GM10847 (cell line): ENCODE measurements at regions not wholly inside any gene's neighbourhood (a gene's known extent, or its start where the extent isn't known, plus 50 kb on each side); places are given as distances from the start of the nearest gene placed in this dataset.

Experiments
- POLR2A ChIP-seq: IDR thresholded peaks from 2 replicates; pipeline ENCODE4 v1.6.1; 2011; ENCODE audit not compliant: insufficient read length; ENCODE audit errors: extremely low read depth

- no peak for TF ChIP-seq POLR2A
Observed at GRCh38 chr9:110029429-110029955, 178.5 kb downstream of the C9orf152 start.

GRCh38 chr9:110029956-110030480 lies 177.9 kb downstream of the C9orf152 start:
- no peak for TF ChIP-seq POLR2A

GRCh38 chr9:110030632-110031031 lies 177.3 kb downstream of the C9orf152 start:
- no peak for TF ChIP-seq POLR2A

GRCh38 chr9:110031511-110032173 lies 176.3 kb downstream of the C9orf152 start:
- TF ChIP-seq POLR2A = no peak

- TF ChIP-seq POLR2A = no peak
Observed at GRCh38 chr9:110033869-110034268, 174.1 kb downstream of the C9orf152 start.

DNA sequence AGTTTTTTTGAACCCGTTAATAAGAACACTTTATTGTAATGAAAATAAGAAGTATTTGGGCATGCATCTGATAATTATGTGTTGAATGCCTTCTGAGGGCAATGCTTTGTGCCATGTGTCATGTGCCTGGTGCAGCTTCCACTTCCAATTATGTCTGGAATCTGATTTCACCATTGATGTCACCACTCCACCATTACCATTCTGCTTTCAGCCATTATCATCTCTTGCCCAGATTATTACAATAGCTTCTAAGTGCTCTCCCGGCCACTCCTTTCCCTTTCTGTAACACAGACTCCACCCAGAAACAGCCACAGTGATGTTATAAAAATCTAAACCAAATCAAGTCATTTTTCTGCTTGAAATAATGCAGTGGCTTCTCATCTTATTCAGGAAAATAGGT lies 171.7 kb downstream of the C9orf152 start:
- TF ChIP-seq POLR2A = no peak

GRCh38 chr9:110040788-110041187 lies 167.2 kb downstream of the C9orf152 start:
- TF ChIP-seq POLR2A = no peak

DNA sequence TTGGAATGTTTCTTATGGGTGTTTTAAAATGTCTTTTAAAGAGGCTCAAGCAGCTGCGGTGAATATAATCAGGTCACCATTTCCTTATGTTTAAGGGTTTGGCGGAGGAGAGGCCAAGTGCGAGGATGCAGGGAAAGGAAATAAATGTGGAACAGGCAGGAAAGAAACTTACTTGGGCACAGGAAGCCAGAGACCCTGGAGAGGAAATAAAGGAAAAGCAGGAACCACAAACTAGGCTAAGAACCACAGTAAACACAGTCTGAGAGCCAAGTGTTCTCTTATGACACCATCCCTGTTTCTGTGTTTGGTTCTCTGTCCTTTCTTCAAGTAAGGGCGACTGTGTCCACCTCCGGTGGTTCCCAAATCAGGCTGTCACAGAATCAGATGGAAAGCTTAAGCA lies 166.5 kb downstream of the C9orf152 start:
- TF ChIP-seq POLR2A = no peak

DNA sequence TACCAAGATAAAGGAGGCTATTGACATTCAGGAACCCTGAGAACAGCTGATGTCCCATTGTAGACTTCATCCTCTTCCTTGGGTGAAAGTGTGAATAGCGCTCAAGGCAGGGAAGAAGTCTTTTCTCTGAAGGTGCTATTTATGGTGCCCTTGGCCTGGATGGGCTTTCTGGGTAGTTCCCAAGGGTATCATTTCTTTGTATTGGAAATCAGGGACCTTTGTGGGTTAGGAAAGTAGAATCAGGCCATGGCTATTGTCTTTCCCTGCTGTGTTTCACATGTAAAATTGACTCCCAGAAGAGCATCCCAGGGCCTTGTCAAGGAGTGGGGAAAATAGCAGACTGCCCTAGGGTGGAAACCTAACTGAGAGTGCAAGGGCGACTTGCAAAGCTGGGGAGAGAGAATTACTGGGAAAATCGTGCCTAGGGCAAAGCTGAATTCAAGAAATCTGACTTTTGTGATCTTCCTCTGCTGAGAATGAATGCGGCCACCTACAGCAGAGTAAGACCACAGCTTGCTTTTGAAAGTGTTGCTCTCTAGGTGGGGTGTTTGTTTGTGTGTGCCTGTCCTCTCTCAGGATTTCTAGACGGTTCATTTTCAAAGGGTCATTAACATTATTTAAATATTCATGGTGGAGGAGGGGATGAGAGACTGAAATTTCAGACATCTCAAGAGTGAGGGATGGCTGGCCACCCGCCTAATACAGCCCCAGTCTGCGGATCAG lies 160.6 kb downstream of the C9orf152 start:
- no peak for TF ChIP-seq POLR2A

- TF ChIP-seq POLR2A = no peak
Observed at GRCh38 chr9:110047955-110048402, 160.0 kb downstream of the C9orf152 start.

- peak; percentile 82 for TF ChIP-seq POLR2A
Observed at GRCh38 chr9:110048403-110048975, 159.5 kb downstream of the C9orf152 start.

DNA sequence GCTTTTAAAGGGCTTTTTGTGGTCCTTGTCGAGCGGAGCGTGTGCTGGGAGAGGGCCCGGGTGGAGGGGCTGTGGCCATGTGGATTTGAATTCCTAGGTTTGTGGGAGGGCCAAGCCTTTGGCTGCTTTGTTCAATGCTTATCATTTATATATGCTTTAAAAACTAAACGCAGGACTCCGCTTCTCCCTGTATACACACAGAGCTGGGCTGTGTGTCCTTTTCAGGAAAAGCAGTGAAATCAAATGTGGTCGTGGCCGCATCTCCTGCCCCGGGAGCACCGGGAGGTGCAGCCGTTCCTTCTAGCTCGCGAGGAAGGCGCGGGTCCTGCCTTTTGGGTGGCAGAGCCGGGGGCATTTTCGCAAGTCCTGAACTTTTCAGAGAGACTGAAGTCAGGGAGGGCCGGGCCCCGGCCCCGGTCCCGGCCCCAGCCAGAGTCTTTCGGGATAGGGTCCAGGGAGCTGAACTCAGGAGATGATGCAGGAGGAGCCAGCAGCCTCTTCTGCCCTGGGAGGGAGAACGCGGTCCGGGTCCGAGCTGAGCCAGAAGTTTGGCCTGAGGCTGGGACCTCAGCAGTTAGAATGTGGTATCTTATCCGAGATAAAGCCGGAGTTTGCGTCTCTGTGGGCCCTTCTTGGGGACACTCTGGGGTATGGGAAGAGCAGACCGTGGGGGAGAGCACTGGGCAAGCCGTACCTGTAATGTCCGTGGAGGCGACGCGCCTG lies 158.8 kb downstream of the C9orf152 start:
- no peak for TF ChIP-seq POLR2A

DNA sequence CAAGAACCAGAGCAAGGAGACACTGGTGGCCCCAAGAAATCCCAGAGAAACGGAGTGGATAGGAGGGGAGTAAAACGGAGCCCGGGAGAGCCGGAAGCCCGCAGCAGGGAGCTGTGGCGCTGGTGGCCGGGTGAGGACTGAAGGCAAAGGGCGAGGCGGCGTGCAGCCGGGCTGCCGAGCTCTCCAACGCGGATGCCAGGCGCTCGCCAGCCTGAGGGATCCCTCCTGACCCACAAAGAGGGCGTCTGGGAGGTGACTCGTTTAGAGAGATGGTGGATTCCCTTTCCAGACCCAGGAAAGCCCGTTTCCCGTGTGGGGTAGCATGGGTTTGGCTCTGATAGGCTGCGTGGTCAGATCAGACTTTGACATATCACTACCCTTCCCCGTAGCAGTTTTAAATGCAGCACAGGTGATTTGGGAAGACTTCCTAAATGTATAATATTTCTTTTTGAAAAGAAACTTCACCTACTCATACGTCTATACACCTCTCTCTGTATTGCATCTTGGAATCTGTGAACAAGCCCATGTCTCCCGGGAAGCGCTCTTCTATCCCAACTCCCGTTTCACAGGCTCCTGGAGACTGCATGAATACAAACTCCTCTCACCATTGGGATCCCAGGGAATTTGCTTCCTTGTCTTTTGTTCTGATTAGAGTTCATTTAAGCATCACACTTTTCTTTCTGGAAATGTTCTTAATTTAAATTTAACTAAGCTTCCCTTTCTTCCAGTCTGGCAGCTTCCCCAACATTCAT lies 158.1 kb downstream of the C9orf152 start:
- no peak for TF ChIP-seq POLR2A

- no peak for TF ChIP-seq POLR2A
Observed at GRCh38 chr9:110050925-110051355, 157.0 kb downstream of the C9orf152 start.
